ENCODE measurements at regions not wholly inside any gene's neighbourhood (a gene's known extent, or its start where the extent isn't known, plus 50 kb on each side); places are given as distances from the start of the nearest gene placed in this dataset.
A peak's percentile ranks its signal among the peaks of the same experiment; 100 is the strongest.

- TF ChIP-seq CTCF (IDR thresholded peaks at IDR 0.05; ENCODE audit: low read depth, low read length), result no peak
- no peak for TF ChIP-seq MAX (IDR thresholded peaks at IDR 0.05; ENCODE audit: low read depth, low read length)
- no peak for TF ChIP-seq POLR2A (IDR thresholded peaks at IDR 0.05; ENCODE audit: extremely low read depth, insufficient read length)
- TF ChIP-seq MYC (IDR thresholded peaks at IDR 0.05; ENCODE audit: low read depth, low read length), result no peak
- H3K4me3 ChIP-seq (ENCODE audit: low read depth, low read length), result no peak overlapping the region
- peak; percentile 19 for DNase-seq (ENCODE audit: low read depth)
These were observed 409.0 kb downstream of the COG6 start for GRCh38 chr13:40064154-40065097.

GRCh38 chr13:40069173-40070044, 413.9 kb downstream of the COG6 start:
- DNase-seq (ENCODE audit: low read depth), result peak; percentile 76
- TF ChIP-seq CTCF (IDR thresholded peaks at IDR 0.05; ENCODE audit: low read depth, low read length) (peak; percentile 82), MAX (IDR thresholded peaks at IDR 0.05; ENCODE audit: low read depth, low read length) (peak; percentile 37; the same call in 1 of the 2 replicates), POLR2A (IDR thresholded peaks at IDR 0.05; ENCODE audit: extremely low read depth, insufficient read length) (no peak), MYC (IDR thresholded peaks at IDR 0.05; ENCODE audit: low read depth, low read length) (peak; percentile 48; the same call in 1 of the 2 replicates)
- no peak overlapping the region for H3K4me3 ChIP-seq (ENCODE audit: low read depth, low read length)

- TF ChIP-seq MAX (IDR thresholded peaks at IDR 0.05; ENCODE audit: low read depth, low read length) (no peak), CTCF (IDR thresholded peaks at IDR 0.05; ENCODE audit: low read depth, low read length) (no peak), POLR2A (IDR thresholded peaks at IDR 0.05; ENCODE audit: extremely low read depth, insufficient read length) (no peak), MYC (IDR thresholded peaks at IDR 0.05; ENCODE audit: low read depth, low read length) (no peak)
- H3K4me3 ChIP-seq (ENCODE audit: low read depth, low read length), result no peak overlapping the region
- peak; percentile 23 for DNase-seq (ENCODE audit: low read depth)
These were observed 414.9 kb downstream of the COG6 start for GRCh38 chr13:40070357-40070756.

GRCh38 chr13:40072663-40073120, 417.2 kb downstream of the COG6 start:
- no peak for TF ChIP-seq POLR2A (IDR thresholded peaks at IDR 0.05; ENCODE audit: extremely low read depth, insufficient read length)
- TF ChIP-seq CTCF (IDR thresholded peaks at IDR 0.05; ENCODE audit: low read depth, low read length), result no peak
- no peak for TF ChIP-seq MAX (IDR thresholded peaks at IDR 0.05; ENCODE audit: low read depth, low read length)
- no peak for TF ChIP-seq MYC (IDR thresholded peaks at IDR 0.05; ENCODE audit: low read depth, low read length)
- DNase-seq (ENCODE audit: low read depth), result no peak
- no peak overlapping the region for H3K4me3 ChIP-seq (ENCODE audit: low read depth, low read length)

GRCh38 chr13:40074338-40074737, 418.9 kb downstream of the COG6 start:
- no peak for DNase-seq (ENCODE audit: low read depth)
- no peak overlapping the region for H3K4me3 ChIP-seq (ENCODE audit: low read depth, low read length)
- TF ChIP-seq MYC (IDR thresholded peaks at IDR 0.05; ENCODE audit: low read depth, low read length) (no peak), CTCF (IDR thresholded peaks at IDR 0.05; ENCODE audit: low read depth, low read length) (no peak), POLR2A (IDR thresholded peaks at IDR 0.05; ENCODE audit: extremely low read depth, insufficient read length) (no peak), MAX (IDR thresholded peaks at IDR 0.05; ENCODE audit: low read depth, low read length) (no peak)

All from NB4 (cell line).